ENCODE measurements at regions not wholly inside any gene's neighbourhood (a gene's known extent, or its start where the extent isn't known, plus 50 kb on each side); places are given as distances from the start of the nearest gene placed in this dataset.

GRCh38 chr1:29944253-29944905 lies 708.1 kb downstream of the PTPRU start:
- peaks cover 29% of the 10 kb centered on the region for H3K27me3 ChIP-seq (ENCODE audit: control insufficient read depth, extremely low read depth, insufficient read depth, low read length)
- H3K9ac ChIP-seq (ENCODE audit: control insufficient read depth, extremely low read depth, insufficient read depth, low read length): no peak overlapping the region
- H3K9me3 ChIP-seq (ENCODE audit: control insufficient read depth, low read depth, low read length): no peaks in the 10 kb centered on the region
- no peaks in the 10 kb centered on the region for H3K36me3 ChIP-seq (ENCODE audit: control insufficient read depth in 2 of 2, extremely low read depth in 1 of 2, insufficient read depth in 2 of 2, low read length in 2 of 2)
- H3K9me1 ChIP-seq (ENCODE audit: control insufficient read depth, extremely low read depth, insufficient read depth, low read length): no peaks in the 10 kb centered on the region
- H3K27ac ChIP-seq (ENCODE audit: control insufficient read depth, insufficient read depth, low read length): no peak overlapping the region
- DNase-seq (ENCODE audit: low read depth, low spot score) (no peak), FAIRE-seq (no peak)
- no peak for TF ChIP-seq CTCF (optimal IDR thresholded peaks at IDR 0.05 in 1 of 3, IDR thresholded peaks at IDR 0.05 in 1 of 3, conservative IDR thresholded peaks at IDR 0.05 in 1 of 3; ENCODE audit: extremely low read depth in 1 of 3, insufficient read depth in 2 of 3, low read length in 3 of 3)
- TF ChIP-seq EZH2 (IDR thresholded peaks at IDR 0.05; ENCODE audit: low read length): no peak
- H2AFZ ChIP-seq (ENCODE audit: control insufficient read depth, low read length): no peak overlapping the region
- H4K20me1 ChIP-seq (ENCODE audit: control insufficient read depth, extremely low read depth, insufficient read depth, low read length): no peaks in the 10 kb centered on the region
- dilution Hi-C loops (cut with MboI; ENCODE audit: extremely low pct_ligation_motif_present, low sequenced_read_pairs): no loop called here
- no peaks in the 10 kb centered on the region for H3K4me1 ChIP-seq (ENCODE audit: control insufficient read depth, extremely low read depth, insufficient read depth, low read length)
- no peak overlapping the region for H3K4me2 ChIP-seq (ENCODE audit: control insufficient read depth, extremely low read depth, insufficient read depth, low read depth, low read length)
- H3K4me3 ChIP-seq (ENCODE audit: control insufficient read depth in 2 of 3, extremely low read depth in 1 of 3, insufficient read depth in 2 of 3, low read depth in 1 of 3, low read length in 3 of 3): no peak overlapping the region
- H3K79me2 ChIP-seq (ENCODE audit: control insufficient read depth, insufficient read depth, low read length): no peaks in the 10 kb centered on the region

- H4K20me1 ChIP-seq (ENCODE audit: control insufficient read depth, extremely low read depth, insufficient read depth, low read length): no peaks in the 10 kb centered on the region
- H3K36me3 ChIP-seq (ENCODE audit: control insufficient read depth in 2 of 2, extremely low read depth in 1 of 2, insufficient read depth in 2 of 2, low read length in 2 of 2): no peaks in the 10 kb centered on the region
- no peaks in the 10 kb centered on the region for H3K9me3 ChIP-seq (ENCODE audit: control insufficient read depth, low read depth, low read length)
- H3K4me2 ChIP-seq (ENCODE audit: control insufficient read depth, extremely low read depth, insufficient read depth, low read depth, low read length): no peak overlapping the region
- no peaks in the 10 kb centered on the region for H3K79me2 ChIP-seq (ENCODE audit: control insufficient read depth, insufficient read depth, low read length)
- no peak overlapping the region for H3K4me3 ChIP-seq (ENCODE audit: control insufficient read depth in 2 of 3, extremely low read depth in 1 of 3, insufficient read depth in 2 of 3, low read depth in 1 of 3, low read length in 3 of 3)
- no peak overlapping the region for H3K27ac ChIP-seq (ENCODE audit: control insufficient read depth, insufficient read depth, low read length)
- DNase-seq (ENCODE audit: low read depth, low spot score): no peak
- H3K27me3 ChIP-seq (ENCODE audit: control insufficient read depth, extremely low read depth, insufficient read depth, low read length): peaks cover 29% of the 10 kb centered on the region
- TF ChIP-seq EZH2 (IDR thresholded peaks at IDR 0.05; ENCODE audit: low read length): no peak
- no peak for TF ChIP-seq CTCF (optimal IDR thresholded peaks at IDR 0.05 in 1 of 3, IDR thresholded peaks at IDR 0.05 in 1 of 3, conservative IDR thresholded peaks at IDR 0.05 in 1 of 3; ENCODE audit: extremely low read depth in 1 of 3, insufficient read depth in 2 of 3, low read length in 3 of 3)
- no peak overlapping the region for H2AFZ ChIP-seq (ENCODE audit: control insufficient read depth, low read length)
- H3K9me1 ChIP-seq (ENCODE audit: control insufficient read depth, extremely low read depth, insufficient read depth, low read length): no peaks in the 10 kb centered on the region
- H3K9ac ChIP-seq (ENCODE audit: control insufficient read depth, extremely low read depth, insufficient read depth, low read length): no peak overlapping the region
- FAIRE-seq: no peak
- dilution Hi-C loops (cut with MboI; ENCODE audit: extremely low pct_ligation_motif_present, low sequenced_read_pairs): no loop called here
- H3K4me1 ChIP-seq (ENCODE audit: control insufficient read depth, extremely low read depth, insufficient read depth, low read length): no peaks in the 10 kb centered on the region
Measured at GRCh38 chr1:29943034-29943433, 706.7 kb downstream of the PTPRU start.

Data from keratinocyte (primary cell).